Body of pancreas (tissue), 4 donors: ENCODE measurements at regions not wholly inside any gene's neighbourhood (a gene's known extent, or its start where the extent isn't known, plus 50 kb on each side); places are given as distances from the start of the nearest gene placed in this dataset.

Experiments
- CTCF ChIP-seq, 7 experiments: fragments of 450-650 bp in 4 of 7; fragments of 200-600 bp in 3 of 7; sonication (generic) in 3 of 7; IDR thresholded peaks; one replicate each; pipeline ENCODE4 v1.5.1; 2016 to 2019; ENCODE audit warnings: antibody characterized with exemption in 7 of 7
- POLR2A ChIP-seq, 3 donors: fragments of 450-650 bp; IDR thresholded peaks; one replicate each; pipeline ENCODE4 v1.6.1; 2016; ENCODE audit warnings: antibody characterized with exemption in 3 of 3, mild to moderate bottlenecking in 2 of 3

GRCh38 chrX:40495659-40496058 lies 85.1 kb upstream of the ATP6AP2 start:
- TF ChIP-seq CTCF (IDR thresholded peaks at IDR 0.05) (no peak), POLR2A (IDR thresholded peaks at IDR 0.05) (no peak)
